HL-60 (cell line): ENCODE measurements at regions not wholly inside any gene's neighbourhood (a gene's known extent, or its start where the extent isn't known, plus 50 kb on each side); places are given as distances from the start of the nearest gene placed in this dataset.

Source experiments
- DNase-seq, 2 experiments: peaks; one replicate each; pipeline ENCODE4 v3.0.0-alpha.2; 2010 to 2020; ENCODE audit warnings: low read depth in 1 of 2, low spot score in 1 of 2
- H3K27ac ChIP-seq: fragments of 250-450 bp; sonication (Bioruptor Pico); replicated peaks from 2 replicates; pipeline ENCODE4 v1.5.1; 2020; ENCODE audit warnings: mild to moderate bottlenecking, moderate library complexity
- H3K27me3 ChIP-seq: fragments of 250-450 bp; sonication (Bioruptor Pico); 2 replicates; pipeline ENCODE4 v1.5.1; 2021; ENCODE audit warnings: mild to moderate bottlenecking, moderate library complexity; ENCODE audit not compliant: insufficient read depth, poor library complexity, severe bottlenecking
- H3K4me3 ChIP-seq: replicated peaks from 2 replicates; pipeline ENCODE4 v1.5.1; 2011; ENCODE audit warnings: mild to moderate bottlenecking, control low read depth, low read length; ENCODE audit not compliant: insufficient read depth
- CTCF ChIP-seq: IDR thresholded peaks from one replicate; pipeline ENCODE4 v1.5.1; 2011; ENCODE audit warnings: low read length, control low read depth, inconsistent platforms; ENCODE audit not compliant: insufficient read depth
- GABPA ChIP-seq: IDR thresholded peaks from 2 replicates; pipeline ENCODE4 v1.6.1; 2012; ENCODE audit warnings: low read depth
- POLR2AphosphoS5 ChIP-seq: IDR thresholded peaks from 2 replicates; pipeline ENCODE4 v1.6.1; 2012; ENCODE audit warnings: low read depth
- REST ChIP-seq: IDR thresholded peaks from 2 replicates; pipeline ENCODE4 v1.6.1; 2012; ENCODE audit warnings: low read depth; ENCODE audit not compliant: insufficient replicate concordance
- SPI1 ChIP-seq: IDR thresholded peaks from 2 replicates; pipeline ENCODE4 v1.6.1; 2012; ENCODE audit warnings: low read depth, mild to moderate bottlenecking, borderline replicate concordance

GRCh38 chr11:15624701-15625100 lies 510.0 kb downstream of the INSC start:
- no peaks in the 10 kb centered on the region for H3K27me3 ChIP-seq
- no peak overlapping the region for H3K27ac ChIP-seq
- H3K4me3 ChIP-seq, result no peak overlapping the region
- TF ChIP-seq REST, result no peak
- no peak for TF ChIP-seq GABPA
- no peak for TF ChIP-seq POLR2AphosphoS5
- TF ChIP-seq CTCF, result no peak
- TF ChIP-seq SPI1, result no peak
- no peak for DNase-seq

- DNase-seq, result peak in 1 of 2 experiments; percentile 42
- no peak overlapping the region for H3K4me3 ChIP-seq
These were observed 511.0 kb downstream of the INSC start for GRCh38 chr11:15625691-15626090.

GRCh38 chr11:15627560-15627959 lies 512.8 kb downstream of the INSC start:
- no peak for TF ChIP-seq REST
- TF ChIP-seq GABPA, result no peak
- TF ChIP-seq POLR2AphosphoS5, result no peak
- TF ChIP-seq CTCF, result no peak
- TF ChIP-seq SPI1, result no peak
- DNase-seq, result no peak
- Histone ChIP-seq H3K27ac (no peak overlapping the region), H3K4me3 (no peak overlapping the region), H3K27me3 (no peaks in the 10 kb centered on the region)

More at GRCh38 chr11:15625691-15626090, 511.0 kb downstream of the INSC start:
- TF ChIP-seq GABPA, result no peak
- no peak for TF ChIP-seq POLR2AphosphoS5
- no peak for TF ChIP-seq CTCF
- TF ChIP-seq SPI1, result no peak
- H3K27ac ChIP-seq, result peak overlapping the region; percentile 31
- H3K27me3 ChIP-seq, result no peaks in the 10 kb centered on the region

GRCh38 chr11:15629690-15630321 lies 515.1 kb downstream of the INSC start:
- DNase-seq, result peak in 1 of 2 experiments; percentile 59
- H3K4me3 ChIP-seq, result no peak overlapping the region
- no peaks in the 10 kb centered on the region for H3K27me3 ChIP-seq
- H3K27ac ChIP-seq, result no peak overlapping the region
- TF ChIP-seq REST (no peak), GABPA (no peak), POLR2AphosphoS5 (no peak), CTCF (no peak), SPI1 (no peak)
